Fibroblast of gingiva (primary cell): ENCODE measurements at regions not wholly inside any gene's neighbourhood (a gene's known extent, or its start where the extent isn't known, plus 50 kb on each side); places are given as distances from the start of the nearest gene placed in this dataset.
"Not testable (repeated sequence)": the region's sequence is repeated elsewhere in the genome, so short reads cannot be mapped to it uniquely, and the experiment has no call there.

Experiments
- DNase-seq: peaks from one replicate; pipeline ENCODE4 v3.0.0-alpha.2; 2011; ENCODE audit warnings: low read depth

- DNase-seq = no peak
These were observed 263.8 kb downstream of the RAD51AP2 start for GRCh38 chr2:17254421-17254820.

- DNase-seq = no peak
These were observed 266.0 kb downstream of the RAD51AP2 start for GRCh38 chr2:17252258-17252657.

DNA sequence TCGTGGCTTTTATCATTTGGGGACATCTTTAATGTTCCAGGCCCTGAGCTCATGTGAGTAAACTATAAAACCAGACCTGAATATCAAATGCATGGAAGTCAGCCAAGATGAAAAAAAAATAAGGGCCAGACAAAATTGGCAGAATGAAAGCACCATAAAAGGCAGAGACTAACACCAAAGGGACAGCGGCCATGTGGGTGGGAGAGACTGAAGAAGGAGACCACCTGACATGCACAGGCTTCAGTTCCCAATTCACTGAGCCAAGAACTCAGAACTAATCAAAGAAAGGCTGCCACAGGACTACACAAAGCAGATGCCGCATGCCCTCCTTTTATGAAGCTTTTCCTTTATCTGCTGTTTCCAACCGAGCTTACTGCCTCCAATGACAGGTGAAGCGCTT lies 267.1 kb downstream of the RAD51AP2 start:
- DNase-seq = no peak

GRCh38 chr2:17249249-17249648 lies 269.0 kb downstream of the RAD51AP2 start:
- DNase-seq = no peak

GRCh38 chr2:17245906-17246305 lies 272.3 kb downstream of the RAD51AP2 start:
- DNase-seq = no peak

DNA sequence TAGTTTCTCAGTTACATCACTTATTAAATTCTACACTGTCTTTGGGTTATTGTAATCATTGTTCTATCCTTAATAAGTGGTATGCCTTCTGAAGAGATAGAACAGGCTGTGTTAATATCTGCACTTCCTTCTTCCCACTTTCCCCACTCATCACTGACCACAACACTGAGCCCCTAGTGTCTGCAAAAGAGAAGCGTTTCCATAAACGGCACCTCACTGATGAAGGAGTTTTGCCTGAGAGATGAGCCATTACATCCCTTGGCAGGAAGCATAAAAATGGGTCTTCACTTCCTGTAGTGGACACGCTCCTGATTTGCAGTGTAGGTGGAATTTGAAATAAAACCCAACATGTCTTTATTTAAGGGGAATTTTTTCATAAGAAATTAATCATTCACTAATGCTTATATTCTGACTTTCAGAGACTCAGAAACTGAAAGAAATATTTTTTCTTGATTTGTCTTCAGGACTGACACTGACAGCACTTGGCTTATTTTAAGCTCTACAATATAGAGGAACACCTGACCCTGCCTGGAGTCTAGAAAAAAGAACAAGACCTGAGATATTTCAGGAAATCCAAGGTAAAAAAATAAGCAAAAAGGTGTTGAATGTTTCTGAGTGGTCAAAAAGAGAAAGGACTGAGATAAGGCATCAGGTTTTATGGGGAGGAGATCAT lies 275.3 kb downstream of the RAD51AP2 start:
- DNase-seq = no peak

- DNase-seq = no peak
These were observed 278.7 kb downstream of the RAD51AP2 start for GRCh38 chr2:17239550-17239949.

DNA sequence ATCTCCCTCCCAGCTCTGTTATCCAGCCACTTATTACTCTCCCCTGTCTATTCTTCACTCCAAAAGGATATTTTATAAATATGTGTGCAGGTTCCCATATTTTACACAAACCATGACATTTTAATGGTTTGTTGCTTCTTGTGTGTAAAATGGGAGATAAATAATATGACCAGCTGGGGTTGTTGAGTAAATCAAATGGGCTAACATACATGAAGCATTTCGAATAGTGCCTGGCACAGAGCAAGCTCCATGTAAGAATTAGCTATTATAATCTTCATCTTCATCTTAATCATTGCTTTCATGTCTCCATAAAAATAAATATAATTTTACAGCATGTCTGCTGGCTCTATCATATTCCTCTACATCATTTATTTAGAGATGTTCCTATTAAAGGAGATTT lies 283.1 kb downstream of the RAD51AP2 start:
- DNase-seq = no peak

DNA sequence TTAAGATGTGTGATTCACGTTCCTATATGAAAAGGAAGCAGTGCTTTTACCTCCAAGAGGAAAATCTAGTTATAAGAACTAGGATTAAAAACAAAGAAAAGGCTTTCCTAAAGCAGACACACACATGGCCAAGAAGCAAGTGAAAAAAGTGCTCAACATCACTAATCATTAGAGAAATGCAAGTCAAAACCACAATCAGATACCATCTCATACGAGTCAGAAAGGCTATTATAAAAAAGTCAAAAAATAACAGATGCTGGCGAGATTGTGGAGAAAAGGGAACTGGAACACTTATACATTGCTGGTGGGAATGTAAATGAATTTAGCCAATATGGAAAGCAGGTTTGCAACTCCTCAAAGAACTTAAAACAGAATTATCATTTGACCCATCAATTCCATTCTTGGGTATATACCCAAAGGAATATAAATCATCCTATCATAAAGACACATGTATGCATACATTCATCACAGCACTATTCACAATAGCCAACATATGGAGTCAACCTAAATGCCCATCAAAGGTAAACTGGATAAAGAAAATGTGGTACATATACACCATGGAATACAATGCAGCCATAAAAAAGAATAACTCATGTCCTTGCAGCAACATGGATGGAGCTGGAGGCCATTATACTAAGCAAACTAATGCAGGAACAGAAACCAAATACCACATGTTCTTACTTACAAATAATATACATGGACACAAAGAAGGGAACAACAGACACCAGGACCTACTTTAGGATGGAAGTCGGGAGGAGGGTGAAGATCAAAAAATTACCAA lies 285.3 kb downstream of the RAD51AP2 start:
- no peak for DNase-seq

GRCh38 chr2:17231394-17231965 lies 286.8 kb downstream of the RAD51AP2 start:
- no peak for DNase-seq

- no peak for DNase-seq
These were observed 288.8 kb downstream of the RAD51AP2 start for GRCh38 chr2:17229414-17229813.

- DNase-seq = no peak
These were observed 289.8 kb downstream of the RAD51AP2 start for GRCh38 chr2:17228461-17228860.

DNA sequence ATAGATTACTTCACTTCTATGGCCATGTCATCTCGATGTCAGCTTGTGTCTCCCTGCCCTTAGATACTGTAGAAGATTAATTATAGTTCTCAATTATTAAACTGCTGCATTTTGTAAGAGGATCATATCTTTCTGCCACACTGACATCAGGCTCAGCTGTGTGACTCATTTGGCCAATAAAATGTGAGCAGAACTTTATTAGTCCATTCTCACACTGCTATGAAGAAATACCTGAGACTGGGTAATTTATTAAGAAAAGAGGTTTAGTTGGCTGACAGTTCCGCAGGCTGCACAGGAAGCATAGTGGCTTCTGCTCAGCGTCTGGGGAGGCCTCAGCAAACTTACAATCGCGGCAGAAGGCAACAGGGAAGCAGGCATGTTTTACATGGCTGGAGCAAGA lies 290.4 kb downstream of the RAD51AP2 start:
- DNase-seq = no peak

GRCh38 chr2:17226941-17227490 lies 291.2 kb downstream of the RAD51AP2 start:
- DNase-seq = no peak

DNA sequence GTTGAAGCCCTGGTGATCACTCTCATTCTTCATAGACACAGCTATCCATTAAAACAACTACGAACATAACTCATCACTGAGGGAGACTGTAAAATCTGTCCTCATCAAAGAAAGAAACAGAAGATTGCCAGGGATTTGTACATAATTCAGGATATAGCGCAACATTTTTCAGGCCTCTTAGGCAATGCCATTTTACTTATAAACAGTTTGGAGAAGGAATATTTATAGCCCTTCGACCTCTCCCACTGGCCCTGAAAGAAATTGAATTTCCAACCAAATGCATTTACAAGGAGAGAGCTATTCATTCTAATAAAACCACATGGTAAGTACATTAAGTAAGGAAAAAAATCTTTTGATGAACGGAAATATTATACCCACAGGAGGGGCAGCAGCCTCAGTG lies 295.0 kb downstream of the RAD51AP2 start:
- no peak for DNase-seq

- no peak for DNase-seq
These were observed 309.7 kb downstream of the RAD51AP2 start for GRCh38 chr2:17208511-17208910.

GRCh38 chr2:17206771-17207170 lies 311.5 kb downstream of the RAD51AP2 start:
- no peak for DNase-seq

DNA sequence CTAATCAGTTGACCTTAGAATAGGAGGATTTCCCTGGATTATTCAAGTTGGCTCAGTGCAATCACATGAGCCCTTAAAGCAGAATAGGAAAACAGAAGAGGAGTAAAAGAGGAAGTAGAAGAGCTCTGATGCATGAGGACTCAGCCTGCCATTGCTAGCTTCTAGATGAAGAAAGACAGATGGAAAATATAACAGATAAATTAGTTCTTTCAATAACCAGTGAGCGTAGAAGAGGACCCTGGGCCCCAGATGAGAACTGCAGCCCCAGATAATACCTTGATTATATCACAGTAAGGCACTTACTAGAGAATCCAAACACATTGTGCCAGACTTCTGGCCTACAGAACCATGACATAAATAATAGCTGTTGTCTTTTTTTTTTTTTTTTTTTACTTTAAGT lies 314.0 kb downstream of the RAD51AP2 start:
- DNase-seq = not testable (repeated sequence)

GRCh38 chr2:17202628-17203027 lies 315.6 kb downstream of the RAD51AP2 start:
- DNase-seq = not testable (repeated sequence)

DNA sequence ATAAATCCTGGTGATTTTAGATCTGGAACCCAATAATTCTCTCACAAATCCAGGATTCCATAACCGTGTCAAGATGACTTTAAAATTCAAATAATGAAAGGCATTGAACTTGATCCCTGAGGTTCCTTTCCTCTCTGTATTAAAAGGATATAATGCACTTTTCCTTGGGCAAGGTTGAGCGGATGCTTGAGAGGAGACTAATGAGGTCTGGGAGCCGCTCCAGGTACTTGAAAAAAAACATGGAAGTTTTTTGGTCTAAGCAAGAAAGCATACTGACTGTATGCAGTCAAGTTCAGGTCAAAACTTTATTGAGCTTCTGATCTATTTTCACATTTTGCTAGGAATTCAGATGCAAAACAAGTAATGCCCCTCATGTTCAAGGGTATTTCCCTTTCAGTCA lies 318.5 kb downstream of the RAD51AP2 start:
- DNase-seq = no peak

DNA sequence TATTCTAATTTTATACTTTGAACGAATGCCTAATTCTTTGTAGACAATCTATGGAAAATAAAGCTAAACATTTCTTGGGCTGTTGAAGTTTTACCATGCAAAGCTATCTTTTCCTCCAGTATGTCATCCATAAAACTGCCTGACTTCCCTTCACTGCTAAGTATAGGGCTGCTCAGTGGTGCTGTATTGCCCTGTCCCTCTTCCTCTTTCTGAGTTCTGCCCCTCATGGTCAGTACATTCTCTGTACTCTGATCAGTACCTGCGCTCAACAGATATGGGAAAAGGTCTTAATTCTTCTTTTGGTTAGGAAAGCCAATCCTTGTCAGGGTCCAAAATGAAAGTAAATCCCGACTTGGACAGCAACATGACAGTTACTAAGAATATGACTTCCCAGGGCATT lies 321.9 kb downstream of the RAD51AP2 start:
- DNase-seq = no peak

DNA sequence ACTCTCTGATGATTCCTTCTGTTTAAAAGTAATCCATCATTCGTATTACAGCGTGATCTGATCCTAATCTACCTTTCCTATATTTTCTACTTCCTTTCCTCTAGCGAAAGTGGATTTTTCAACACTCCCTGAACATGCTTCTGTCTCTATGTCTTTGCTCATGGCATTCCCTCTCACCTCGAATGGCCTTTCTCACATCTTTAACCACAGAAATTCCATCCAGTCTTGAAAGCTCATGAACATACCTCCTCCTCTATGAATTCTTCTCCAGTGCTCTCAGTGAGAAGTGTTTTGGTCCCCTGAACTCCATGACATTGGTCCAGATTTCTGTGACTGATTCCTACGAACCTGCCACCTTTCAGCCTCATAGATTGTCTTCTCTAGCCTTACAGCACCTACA lies 323.2 kb downstream of the RAD51AP2 start:
- no peak for DNase-seq

DNA sequence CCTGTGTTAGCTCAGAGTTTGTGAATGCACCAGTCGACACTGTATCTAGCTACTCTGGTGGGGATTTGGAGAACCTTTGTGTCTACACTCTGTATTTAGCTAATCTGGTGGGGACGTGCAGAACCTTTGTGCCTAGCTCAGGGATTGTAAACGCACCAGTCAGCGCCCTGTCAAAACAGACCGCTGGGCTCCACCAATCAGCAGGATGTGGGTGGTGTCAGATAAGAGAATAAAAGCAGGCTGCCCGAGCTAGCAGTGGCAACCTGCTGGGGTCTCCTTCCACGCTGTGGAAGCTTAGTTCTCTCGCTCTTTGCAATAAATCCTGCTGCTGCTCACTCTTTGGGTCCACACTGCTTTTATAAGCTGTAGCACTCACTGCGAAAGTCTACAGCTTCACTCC lies 324.2 kb downstream of the RAD51AP2 start:
- no peak for DNase-seq
